Lung (tissue), 11 donors: ENCODE measurements at regions not wholly inside any gene's neighbourhood (a gene's known extent, or its start where the extent isn't known, plus 50 kb on each side); places are given as distances from the start of the nearest gene placed in this dataset.
A peak's percentile ranks its signal among the peaks of the same experiment; 100 is the strongest.

Experiments used
- ATAC-seq: fragments of 200-7000 bp; cut with Tn5 transposase; one replicate; pipeline ENCODE4 v1.9.1; 2020; ENCODE audit warnings: moderate number of reproducible peaks; ENCODE audit not compliant: insufficient read depth, low FRiP score
- DNase-seq, 3 donors: peaks; one replicate each; pipeline ENCODE4 v3.0.0-alpha.2; 2013 to 2017
- H3K27ac ChIP-seq, 2 donors: one replicate each; pipeline ENCODE4 v1.5.1; 2013; ENCODE audit warnings: mild to moderate bottlenecking in 2 of 2, moderate library complexity in 2 of 2, control low read depth in 1 of 2, inconsistent platforms in 1 of 2, low read depth in 1 of 2, low read length in 1 of 2
- H3K27me3 ChIP-seq, 3 donors: one replicate each; pipeline ENCODE4 v1.5.1; 2013; ENCODE audit warnings: low read length in 2 of 3; ENCODE audit not compliant: control insufficient read depth in 3 of 3, insufficient read depth in 3 of 3
- H3K36me3 ChIP-seq, 4 donors: one replicate each; pipeline ENCODE4 v1.5.1; 2013; ENCODE audit warnings: low read length in 4 of 4, mild to moderate bottlenecking in 1 of 4, moderate library complexity in 1 of 4; ENCODE audit not compliant: control insufficient read depth in 4 of 4, insufficient read depth in 4 of 4
- H3K4me1 ChIP-seq, 5 donors: one replicate each; pipeline ENCODE4 v1.5.1; 2013; ENCODE audit warnings: low read length in 5 of 5, mild to moderate bottlenecking in 2 of 5, moderate library complexity in 1 of 5; ENCODE audit not compliant: control insufficient read depth in 5 of 5, insufficient read depth in 5 of 5
- H3K4me3 ChIP-seq: one replicate; pipeline ENCODE4 v1.5.1; 2013; ENCODE audit warnings: mild to moderate bottlenecking, control low read depth, moderate library complexity
- H3K9ac ChIP-seq, 2 donors: one replicate each; pipeline ENCODE4 v1.5.1; 2013; ENCODE audit warnings: low read length in 2 of 2, control low read depth in 1 of 2; ENCODE audit not compliant: insufficient read depth in 1 of 2
- H3K9me3 ChIP-seq, 4 donors: one replicate each; pipeline ENCODE4 v1.5.1; 2013; ENCODE audit warnings: low read length in 3 of 4, mild to moderate bottlenecking in 1 of 4, moderate library complexity in 1 of 4; ENCODE audit not compliant: control insufficient read depth in 4 of 4, insufficient read depth in 3 of 4
- CTCF ChIP-seq: IDR thresholded peaks from 2 replicates; pipeline ENCODE4 v1.5.1; 2012; ENCODE audit warnings: mild to moderate bottlenecking; ENCODE audit errors: control extremely low read depth, extremely low read depth
- WGBS, 2 donors: extraction: QIAGEN DNeasy Blood & Tissue Kit; methylation state at CpG; one replicate each; pipeline ENCODE4 v1.1.7; 2013; 5-methylcytosine and 5-hydroxymethylcytosine counted together
- donor health status: control.
- donor health status: control.
- donor health status: Bipolar disorder and iron deficiency.
- donor health status: healthy.
- donor health status: DM: yes; HTN: yes; CAD: no.

DNA sequence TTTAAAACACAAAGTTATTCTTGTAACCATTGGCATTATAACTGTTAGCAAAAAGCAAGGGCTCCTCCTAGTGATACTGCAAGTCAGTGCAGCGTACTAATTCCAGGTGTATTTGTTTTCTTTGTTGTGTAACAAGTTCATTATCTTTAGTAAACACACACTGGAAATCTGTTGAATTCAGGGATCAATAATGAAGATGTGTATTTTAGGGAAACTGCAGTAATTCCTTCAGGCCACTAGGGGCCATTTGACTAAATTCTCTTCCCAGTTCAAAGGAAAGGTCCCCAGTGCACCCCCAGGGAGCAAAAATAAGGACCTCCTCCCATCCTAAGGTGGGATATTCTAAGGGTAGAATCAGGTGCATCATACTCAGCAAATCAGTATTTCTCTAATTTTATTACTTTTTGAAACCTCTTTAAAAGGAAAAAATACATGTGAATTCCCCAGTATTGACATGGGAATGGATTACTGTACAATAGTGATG, 158.6 kb upstream of the LYZL1 start:
- Histone ChIP-seq H3K4me1 (peaks cover 0 to 17% (median 2%) of the 10 kb centered on the region in 5 donors), H3K9me3 (no peaks in the 10 kb centered on the region), H3K36me3 (no peaks in the 10 kb centered on the region), H3K4me3 (no peak overlapping the region), H3K9ac (no peak overlapping the region), H3K27ac (no peak overlapping the region), H3K27me3 (no peaks in the 10 kb centered on the region)
- ATAC-seq: no peak
- 23 to 37% methylated on average over 1 of the region's 1 CpG for WGBS, 2 donors
- peak in 1 of 3 donors; percentile 46 for DNase-seq
- no peak for TF ChIP-seq CTCF

- 54 to 62% methylated on average over 12 of the region's 12 CpGs for WGBS, 2 donors
- Histone ChIP-seq H3K27me3 (no peaks in the 10 kb centered on the region), H3K9ac (no peak overlapping the region), H3K27ac (no peak overlapping the region), H3K4me3 (no peak overlapping the region), H3K36me3 (no peaks in the 10 kb centered on the region), H3K9me3 (no peaks in the 10 kb centered on the region), H3K4me1 (peaks cover 0 to 17% (median 2%) of the 10 kb centered on the region in 5 donors)
- DNase-seq: no peak
- TF ChIP-seq CTCF: no peak
- no peak for ATAC-seq
Observed at GRCh38 chr10:29131952-29132547, 156.8 kb upstream of the LYZL1 start.

DNA sequence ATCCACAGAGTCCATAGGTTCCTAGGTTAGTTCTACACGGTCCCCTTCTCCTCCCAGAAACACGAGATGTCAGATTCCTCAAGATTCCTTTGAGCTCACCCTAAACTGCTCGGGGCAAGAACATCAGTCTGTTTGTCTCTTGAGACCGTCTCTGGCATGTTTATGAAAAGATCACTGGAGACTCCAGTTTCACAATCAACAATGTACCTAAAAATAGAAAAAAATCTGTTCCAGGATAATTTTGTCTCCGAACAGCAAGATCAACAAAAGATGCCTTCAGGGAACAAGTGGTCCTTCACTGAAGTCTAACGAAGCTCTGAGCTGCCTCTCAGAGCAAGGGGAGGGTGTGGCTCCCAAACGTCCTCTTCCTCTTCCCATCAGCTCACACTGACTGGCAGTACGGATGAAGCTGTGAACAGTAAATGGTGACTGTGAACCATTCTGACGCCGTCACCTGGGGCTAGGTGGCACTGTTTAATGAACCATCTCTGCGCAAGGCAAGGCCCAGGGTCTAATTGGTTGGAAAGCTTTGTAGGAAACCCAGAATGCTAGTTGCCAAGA, 156.2 kb upstream of the LYZL1 start:
- 52 to 59% methylated on average over 11 of the region's 11 CpGs for WGBS, 2 donors
- H3K9ac ChIP-seq: no peak overlapping the region
- no peak overlapping the region for H3K27ac ChIP-seq
- no peaks in the 10 kb centered on the region for H3K27me3 ChIP-seq
- H3K4me1 ChIP-seq: peaks cover 0 to 17% (median 2%) of the 10 kb centered on the region in 5 donors
- no peaks in the 10 kb centered on the region for H3K9me3 ChIP-seq
- no peaks in the 10 kb centered on the region for H3K36me3 ChIP-seq
- TF ChIP-seq CTCF: no peak
- ATAC-seq (no peak), DNase-seq (no peak)
- H3K4me3 ChIP-seq: no peak overlapping the region

GRCh38 chr10:29135337-29135736, 153.5 kb upstream of the LYZL1 start:
- Histone ChIP-seq H3K4me1 (peaks cover 0 to 17% (median 2%) of the 10 kb centered on the region in 5 donors), H3K4me3 (no peak overlapping the region), H3K36me3 (no peaks in the 10 kb centered on the region), H3K9ac (no peak overlapping the region), H3K27me3 (no peaks in the 10 kb centered on the region), H3K27ac (no peak overlapping the region), H3K9me3 (no peaks in the 10 kb centered on the region)
- TF ChIP-seq CTCF: no peak
- 85 to 88% methylated on average over 3 of the region's 3 CpGs for whole genome bisulfite sequencing, 2 donors
- DNase-seq (peak in 2 of 3 donors; percentile 32 to 45), ATAC-seq (no peak)
